ENCODE measurements at regions not wholly inside any gene's neighbourhood (a gene's known extent, or its start where the extent isn't known, plus 50 kb on each side); places are given as distances from the start of the nearest gene placed in this dataset.

DNA sequence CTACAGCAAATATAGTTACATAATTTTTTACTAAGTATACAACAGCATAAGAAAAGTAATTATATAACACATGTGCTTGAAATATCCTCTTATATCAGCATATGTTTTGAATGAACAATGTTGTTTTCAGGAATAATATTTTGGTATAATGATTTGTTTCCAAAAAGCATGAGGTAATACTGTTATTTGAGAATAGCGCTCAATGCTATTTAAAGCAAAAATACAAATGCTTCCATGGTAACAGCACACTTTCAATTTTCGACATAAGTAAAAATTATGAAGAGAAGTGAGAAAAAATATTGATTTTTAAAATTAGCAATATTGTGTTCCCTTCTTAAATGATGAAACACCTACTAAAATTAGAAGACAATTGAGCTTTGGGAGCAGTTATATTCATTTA, 715.9 kb upstream of the ATXN8OS start:
- TF ChIP-seq, protein P1, sequence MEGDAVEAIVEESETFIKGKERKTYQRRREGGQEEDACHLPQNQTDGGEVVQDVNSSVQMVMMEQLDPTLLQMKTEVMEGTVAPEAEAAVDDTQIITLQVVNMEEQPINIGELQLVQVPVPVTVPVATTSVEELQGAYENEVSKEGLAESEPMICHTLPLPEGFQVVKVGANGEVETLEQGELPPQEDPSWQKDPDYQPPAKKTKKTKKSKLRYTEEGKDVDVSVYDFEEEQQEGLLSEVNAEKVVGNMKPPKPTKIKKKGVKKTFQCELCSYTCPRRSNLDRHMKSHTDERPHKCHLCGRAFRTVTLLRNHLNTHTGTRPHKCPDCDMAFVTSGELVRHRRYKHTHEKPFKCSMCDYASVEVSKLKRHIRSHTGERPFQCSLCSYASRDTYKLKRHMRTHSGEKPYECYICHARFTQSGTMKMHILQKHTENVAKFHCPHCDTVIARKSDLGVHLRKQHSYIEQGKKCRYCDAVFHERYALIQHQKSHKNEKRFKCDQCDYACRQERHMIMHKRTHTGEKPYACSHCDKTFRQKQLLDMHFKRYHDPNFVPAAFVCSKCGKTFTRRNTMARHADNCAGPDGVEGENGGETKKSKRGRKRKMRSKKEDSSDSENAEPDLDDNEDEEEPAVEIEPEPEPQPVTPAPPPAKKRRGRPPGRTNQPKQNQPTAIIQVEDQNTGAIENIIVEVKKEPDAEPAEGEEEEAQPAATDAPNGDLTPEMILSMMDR (IDR thresholded peaks at IDR 0.05) = no peak
- TF ChIP-seq, protein P2, sequence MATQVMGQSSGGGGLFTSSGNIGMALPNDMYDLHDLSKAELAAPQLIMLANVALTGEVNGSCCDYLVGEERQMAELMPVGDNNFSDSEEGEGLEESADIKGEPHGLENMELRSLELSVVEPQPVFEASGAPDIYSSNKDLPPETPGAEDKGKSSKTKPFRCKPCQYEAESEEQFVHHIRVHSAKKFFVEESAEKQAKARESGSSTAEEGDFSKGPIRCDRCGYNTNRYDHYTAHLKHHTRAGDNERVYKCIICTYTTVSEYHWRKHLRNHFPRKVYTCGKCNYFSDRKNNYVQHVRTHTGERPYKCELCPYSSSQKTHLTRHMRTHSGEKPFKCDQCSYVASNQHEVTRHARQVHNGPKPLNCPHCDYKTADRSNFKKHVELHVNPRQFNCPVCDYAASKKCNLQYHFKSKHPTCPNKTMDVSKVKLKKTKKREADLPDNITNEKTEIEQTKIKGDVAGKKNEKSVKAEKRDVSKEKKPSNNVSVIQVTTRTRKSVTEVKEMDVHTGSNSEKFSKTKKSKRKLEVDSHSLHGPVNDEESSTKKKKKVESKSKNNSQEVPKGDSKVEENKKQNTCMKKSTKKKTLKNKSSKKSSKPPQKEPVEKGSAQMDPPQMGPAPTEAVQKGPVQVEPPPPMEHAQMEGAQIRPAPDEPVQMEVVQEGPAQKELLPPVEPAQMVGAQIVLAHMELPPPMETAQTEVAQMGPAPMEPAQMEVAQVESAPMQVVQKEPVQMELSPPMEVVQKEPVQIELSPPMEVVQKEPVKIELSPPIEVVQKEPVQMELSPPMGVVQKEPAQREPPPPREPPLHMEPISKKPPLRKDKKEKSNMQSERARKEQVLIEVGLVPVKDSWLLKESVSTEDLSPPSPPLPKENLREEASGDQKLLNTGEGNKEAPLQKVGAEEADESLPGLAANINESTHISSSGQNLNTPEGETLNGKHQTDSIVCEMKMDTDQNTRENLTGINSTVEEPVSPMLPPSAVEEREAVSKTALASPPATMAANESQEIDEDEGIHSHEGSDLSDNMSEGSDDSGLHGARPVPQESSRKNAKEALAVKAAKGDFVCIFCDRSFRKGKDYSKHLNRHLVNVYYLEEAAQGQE (IDR thresholded peaks at IDR 0.05; ENCODE audit: insufficient read depth in 1 of 2, low read depth in 2 of 2, low read length in 1 of 2) = no peak
- no peak for TF ChIP-seq POLR2AphosphoS5 (IDR thresholded peaks at IDR 0.05; ENCODE audit: low read depth, low read length)
- TF ChIP-seq TCF7L2 (IDR thresholded peaks at IDR 0.05; ENCODE audit: low read depth, low read length) = no peak
